ENCODE measurements at regions not wholly inside any gene's neighbourhood (a gene's known extent, or its start where the extent isn't known, plus 50 kb on each side); places are given as distances from the start of the nearest gene placed in this dataset.

- no peaks in the 10 kb centered on the region for H3F3A ChIP-seq (ENCODE audit: insufficient read depth, low read length)
- no peak overlapping the region for H3K27ac ChIP-seq (ENCODE audit: low read depth, low read length, poor library complexity, severe bottlenecking)
- H3K9me2 ChIP-seq (ENCODE audit: low read depth, low read length) = no peaks in the 10 kb centered on the region
- no peaks in the 10 kb centered on the region for H3K4me1 ChIP-seq (ENCODE audit: insufficient read depth, low read length, severe bottlenecking)
- no peaks in the 10 kb centered on the region for H3K27me3 ChIP-seq (ENCODE audit: insufficient read depth, low read length)
- no peaks in the 10 kb centered on the region for H3K79me2 ChIP-seq (ENCODE audit: insufficient read depth, low read length)
- no peak overlapping the region for H3K4me2 ChIP-seq (ENCODE audit: low read length)
- H3K9me3 ChIP-seq (ENCODE audit: low read length) = no peaks in the 10 kb centered on the region
- H3K36me3 ChIP-seq (ENCODE audit: insufficient read depth, low read length) = no peaks in the 10 kb centered on the region
- no peaks in the 10 kb centered on the region for H4K20me1 ChIP-seq (ENCODE audit: insufficient read depth, low read length)
- H3K9ac ChIP-seq (ENCODE audit: low read length) = no peak overlapping the region
- H3K4me3 ChIP-seq (ENCODE audit: low read depth, low read length, poor library complexity, severe bottlenecking) = no peak overlapping the region
- H2AFZ ChIP-seq (ENCODE audit: low read length) = no peak overlapping the region
- no peak for TF ChIP-seq EZH2 (IDR thresholded peaks at IDR 0.05; ENCODE audit: borderline replicate concordance, low read length)
- no peak for TF ChIP-seq CTCF (IDR thresholded peaks at IDR 0.05; ENCODE audit: low read length)
Observed at GRCh38 chr5:98258939-98259338, 514.5 kb upstream of the RGMB start.

DNA sequence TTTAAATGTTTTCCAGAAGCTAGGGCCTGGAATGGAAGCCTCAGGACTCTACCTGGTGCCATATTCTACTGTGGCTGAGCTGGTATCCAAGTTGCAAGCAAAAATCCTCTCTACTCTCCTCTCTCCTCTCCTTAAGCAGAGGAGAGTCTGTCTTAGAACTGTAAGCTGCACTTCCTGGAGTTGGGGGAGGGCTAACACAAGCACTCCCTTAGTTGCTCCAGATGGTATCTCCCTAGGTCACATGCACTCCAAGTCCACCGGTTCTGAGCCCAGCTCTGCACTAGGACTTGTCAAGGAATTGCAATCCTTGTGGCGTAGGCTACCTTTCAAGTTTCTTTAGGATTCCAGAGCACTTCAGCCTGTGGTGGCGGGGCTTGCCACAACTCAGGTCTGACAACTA is 513.9 kb upstream of the RGMB start:
- H3K27ac ChIP-seq (ENCODE audit: low read depth, low read length, poor library complexity, severe bottlenecking) = no peak overlapping the region
- no peaks in the 10 kb centered on the region for H3K9me3 ChIP-seq (ENCODE audit: low read length)
- H3K4me2 ChIP-seq (ENCODE audit: low read length) = no peak overlapping the region
- no peaks in the 10 kb centered on the region for H3F3A ChIP-seq (ENCODE audit: insufficient read depth, low read length)
- no peaks in the 10 kb centered on the region for H4K20me1 ChIP-seq (ENCODE audit: insufficient read depth, low read length)
- no peaks in the 10 kb centered on the region for H3K4me1 ChIP-seq (ENCODE audit: insufficient read depth, low read length, severe bottlenecking)
- H3K9me2 ChIP-seq (ENCODE audit: low read depth, low read length) = no peaks in the 10 kb centered on the region
- no peaks in the 10 kb centered on the region for H3K79me2 ChIP-seq (ENCODE audit: insufficient read depth, low read length)
- H3K9ac ChIP-seq (ENCODE audit: low read length) = no peak overlapping the region
- no peak overlapping the region for H3K4me3 ChIP-seq (ENCODE audit: low read depth, low read length, poor library complexity, severe bottlenecking)
- no peak overlapping the region for H2AFZ ChIP-seq (ENCODE audit: low read length)
- no peaks in the 10 kb centered on the region for H3K27me3 ChIP-seq (ENCODE audit: insufficient read depth, low read length)
- TF ChIP-seq EZH2 (IDR thresholded peaks at IDR 0.05; ENCODE audit: borderline replicate concordance, low read length) (no peak), CTCF (IDR thresholded peaks at IDR 0.05; ENCODE audit: low read length) (no peak)
- H3K36me3 ChIP-seq (ENCODE audit: insufficient read depth, low read length) = no peaks in the 10 kb centered on the region

DNA sequence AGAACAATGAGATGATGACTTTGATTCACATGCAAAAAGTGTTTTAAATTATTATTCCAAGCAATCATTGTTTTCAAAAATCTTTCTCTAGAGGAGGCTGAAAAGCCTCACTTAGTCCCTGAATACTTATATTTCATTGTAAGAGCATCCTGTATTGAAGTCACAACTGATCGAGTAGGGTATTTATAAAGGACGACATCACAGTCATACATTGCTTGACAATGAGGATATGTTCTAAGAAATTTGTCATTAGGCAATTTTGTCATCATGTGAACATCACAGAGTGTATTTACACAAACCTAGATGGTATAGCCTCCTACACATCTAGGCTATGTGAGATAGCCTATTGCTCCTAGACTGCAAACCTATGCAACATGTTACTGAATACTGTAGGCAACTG is 510.4 kb upstream of the RGMB start:
- Histone ChIP-seq H3K4me1 (ENCODE audit: insufficient read depth, low read length, severe bottlenecking) (no peaks in the 10 kb centered on the region), H3F3A (ENCODE audit: insufficient read depth, low read length) (no peaks in the 10 kb centered on the region), H3K9me2 (ENCODE audit: low read depth, low read length) (no peaks in the 10 kb centered on the region), H3K27ac (ENCODE audit: low read depth, low read length, poor library complexity, severe bottlenecking) (no peak overlapping the region), H3K4me3 (ENCODE audit: low read depth, low read length, poor library complexity, severe bottlenecking) (no peak overlapping the region), H3K27me3 (ENCODE audit: insufficient read depth, low read length) (no peaks in the 10 kb centered on the region), H3K4me2 (ENCODE audit: low read length) (no peak overlapping the region), H3K9ac (ENCODE audit: low read length) (no peak overlapping the region), H3K79me2 (ENCODE audit: insufficient read depth, low read length) (no peaks in the 10 kb centered on the region), H3K9me3 (ENCODE audit: low read length) (no peaks in the 10 kb centered on the region), H2AFZ (ENCODE audit: low read length) (no peak overlapping the region), H4K20me1 (ENCODE audit: insufficient read depth, low read length) (no peaks in the 10 kb centered on the region), H3K36me3 (ENCODE audit: insufficient read depth, low read length) (no peaks in the 10 kb centered on the region)
- no peak for TF ChIP-seq CTCF (IDR thresholded peaks at IDR 0.05; ENCODE audit: low read length)
- TF ChIP-seq EZH2 (IDR thresholded peaks at IDR 0.05; ENCODE audit: borderline replicate concordance, low read length) = no peak

All from OCI-LY1 (cell line).